MM.1S (cell line): ENCODE measurements at regions not wholly inside any gene's neighbourhood (a gene's known extent, or its start where the extent isn't known, plus 50 kb on each side); places are given as distances from the start of the nearest gene placed in this dataset.

Experiments
- DNase-seq: peaks from one replicate; pipeline ENCODE4 v3.0.0-alpha.2; 2015
- H2AFZ ChIP-seq: fragments of 300-600 bp; sonication (generic); 2 replicates; pipeline ENCODE4 v1.6.0; 2016; ENCODE audit warnings: antibody characterized with exemption, low read length
- H3F3A ChIP-seq: fragments of 300-600 bp; sonication (generic); 2 replicates; pipeline ENCODE4 v1.6.1; 2016; ENCODE audit warnings: mild to moderate bottlenecking, antibody characterized with exemption, low read length, moderate library complexity, mixed read lengths; ENCODE audit not compliant: insufficient read depth
- H3K27ac ChIP-seq: fragments of 300-600 bp; sonication (generic); 2 replicates; pipeline ENCODE4 v1.5.1; 2016; ENCODE audit warnings: mild to moderate bottlenecking, low read length
- H3K27me3 ChIP-seq: fragments of 300-600 bp; sonication (generic); replicated peaks from 2 replicates; pipeline ENCODE4 v1.6.0; 2016; ENCODE audit warnings: low read length; ENCODE audit not compliant: insufficient read depth
- H3K36me3 ChIP-seq: fragments of 300-600 bp; sonication (generic); replicated peaks from 2 replicates; pipeline ENCODE4 v1.6.1; 2016; ENCODE audit warnings: mild to moderate bottlenecking, low read length, mixed read lengths; ENCODE audit not compliant: insufficient read depth
- H3K4me1 ChIP-seq: fragments of 300-600 bp; sonication (generic); 2 replicates; pipeline ENCODE4 v1.6.1; 2016; ENCODE audit warnings: low read length, mixed read lengths
- H3K4me2 ChIP-seq: fragments of 300-600 bp; sonication (generic); 2 replicates; pipeline ENCODE4 v1.6.0; 2016; ENCODE audit warnings: low read depth, low read length
- H3K4me3 ChIP-seq: fragments of 300-600 bp; sonication (generic); 2 replicates; pipeline ENCODE4 v1.5.1; 2016; ENCODE audit warnings: low read length, mixed read lengths
- H3K79me2 ChIP-seq: fragments of 300-600 bp; sonication (generic); 2 replicates; pipeline ENCODE4 v1.6.1; 2016; ENCODE audit warnings: mixed run types, low read length, mixed read lengths
- H3K9ac ChIP-seq: fragments of 300-600 bp; sonication (generic); 2 replicates; pipeline ENCODE4 v1.6.1; 2016; ENCODE audit warnings: low read length, mixed read lengths
- H3K9me2 ChIP-seq: fragments of 300-600 bp; sonication (generic); replicated peaks from 2 replicates; pipeline ENCODE4 v1.6.1; 2016; ENCODE audit warnings: mild to moderate bottlenecking, low read length, mixed read lengths; ENCODE audit not compliant: insufficient read depth
- H3K9me3 ChIP-seq: fragments of 300-600 bp; sonication (generic); replicated peaks from 2 replicates; pipeline ENCODE4 v1.6.1; 2016; ENCODE audit warnings: mild to moderate bottlenecking, low read length, mixed read lengths; ENCODE audit not compliant: insufficient read depth
- H4K20me1 ChIP-seq: fragments of 300-600 bp; sonication (generic); 2 replicates; pipeline ENCODE4 v1.6.1; 2016; ENCODE audit warnings: mild to moderate bottlenecking, low read length, moderate library complexity, mixed read lengths; ENCODE audit not compliant: insufficient read depth
- CTCF ChIP-seq: fragments of 300-600 bp; sonication (generic); IDR thresholded peaks from 2 replicates; pipeline ENCODE4 v1.5.1; 2016; ENCODE audit warnings: antibody characterized with exemption, low read length, mixed read lengths
- EZH2 ChIP-seq: fragments of 300-600 bp; sonication (generic); optimal IDR thresholded peaks from 2 replicates; pipeline ENCODE3; 2017; ENCODE audit warnings: low read depth, mild to moderate bottlenecking, antibody characterized with exemption, low read length, mixed read lengths
- EZH2phosphoT487 ChIP-seq: fragments of 300-600 bp; sonication (generic); IDR thresholded peaks from 2 replicates; pipeline ENCODE4 v1.6.1; 2018; ENCODE audit warnings: antibody characterized with exemption, low read length

DNA sequence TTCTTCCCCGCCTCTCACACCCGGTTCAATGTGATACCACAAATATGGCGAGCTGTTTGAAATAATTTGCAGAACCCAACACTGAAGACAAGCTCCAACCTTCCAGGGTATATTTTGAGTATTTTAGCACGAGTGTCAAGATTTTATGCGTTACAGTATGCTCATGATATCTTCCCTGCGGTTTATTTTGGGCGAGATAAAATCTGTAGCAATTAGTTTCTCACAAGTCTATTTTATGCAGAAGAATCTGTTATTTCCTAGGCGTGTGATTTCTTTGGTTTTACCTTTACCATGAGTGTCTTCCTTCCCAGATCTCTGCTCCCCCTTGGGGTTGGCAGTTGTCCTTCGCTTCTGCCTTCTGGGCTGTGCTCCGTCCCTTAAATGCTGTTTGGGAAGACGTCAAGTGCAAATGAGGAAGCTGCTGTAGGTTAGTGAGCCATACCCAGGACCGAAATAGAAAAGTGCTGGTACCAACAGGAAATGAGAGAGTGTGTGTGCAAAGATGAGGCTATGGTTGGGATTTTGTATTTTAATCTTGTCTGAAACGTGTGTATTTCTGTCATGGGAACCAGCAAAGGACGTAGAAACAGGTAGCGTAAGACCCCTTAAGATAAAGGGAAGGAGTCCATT, 299.8 kb downstream of the KLF6 start:
- Histone ChIP-seq H3K4me3 (no peak overlapping the region), H3K9ac (no peak overlapping the region), H3K27me3 (no peaks in the 10 kb centered on the region), H3K79me2 (no peaks in the 10 kb centered on the region), H3K9me3 (no peaks in the 10 kb centered on the region), H3K36me3 (no peaks in the 10 kb centered on the region), H3K27ac (no peak overlapping the region), H3F3A (no peaks in the 10 kb centered on the region), H3K4me1 (no peaks in the 10 kb centered on the region), H3K4me2 (no peak overlapping the region), H3K9me2 (no peaks in the 10 kb centered on the region), H2AFZ (no peak overlapping the region), H4K20me1 (no peaks in the 10 kb centered on the region)
- no peak for TF ChIP-seq EZH2phosphoT487
- TF ChIP-seq CTCF, result no peak
- TF ChIP-seq EZH2, result no peak
- no peak for DNase-seq

GRCh38 chr10:3484306-3485056, 300.5 kb downstream of the KLF6 start:
- no peak for TF ChIP-seq EZH2phosphoT487
- TF ChIP-seq EZH2, result no peak
- TF ChIP-seq CTCF, result no peak
- Histone ChIP-seq H3F3A (no peaks in the 10 kb centered on the region), H3K4me2 (no peak overlapping the region), H3K4me1 (no peaks in the 10 kb centered on the region), H3K27me3 (no peaks in the 10 kb centered on the region), H3K79me2 (no peaks in the 10 kb centered on the region), H2AFZ (no peak overlapping the region), H3K27ac (no peak overlapping the region), H3K9me2 (no peaks in the 10 kb centered on the region), H3K9me3 (no peaks in the 10 kb centered on the region), H3K9ac (no peak overlapping the region), H3K4me3 (no peak overlapping the region), H3K36me3 (no peaks in the 10 kb centered on the region), H4K20me1 (no peaks in the 10 kb centered on the region)
- no peak for DNase-seq

DNA sequence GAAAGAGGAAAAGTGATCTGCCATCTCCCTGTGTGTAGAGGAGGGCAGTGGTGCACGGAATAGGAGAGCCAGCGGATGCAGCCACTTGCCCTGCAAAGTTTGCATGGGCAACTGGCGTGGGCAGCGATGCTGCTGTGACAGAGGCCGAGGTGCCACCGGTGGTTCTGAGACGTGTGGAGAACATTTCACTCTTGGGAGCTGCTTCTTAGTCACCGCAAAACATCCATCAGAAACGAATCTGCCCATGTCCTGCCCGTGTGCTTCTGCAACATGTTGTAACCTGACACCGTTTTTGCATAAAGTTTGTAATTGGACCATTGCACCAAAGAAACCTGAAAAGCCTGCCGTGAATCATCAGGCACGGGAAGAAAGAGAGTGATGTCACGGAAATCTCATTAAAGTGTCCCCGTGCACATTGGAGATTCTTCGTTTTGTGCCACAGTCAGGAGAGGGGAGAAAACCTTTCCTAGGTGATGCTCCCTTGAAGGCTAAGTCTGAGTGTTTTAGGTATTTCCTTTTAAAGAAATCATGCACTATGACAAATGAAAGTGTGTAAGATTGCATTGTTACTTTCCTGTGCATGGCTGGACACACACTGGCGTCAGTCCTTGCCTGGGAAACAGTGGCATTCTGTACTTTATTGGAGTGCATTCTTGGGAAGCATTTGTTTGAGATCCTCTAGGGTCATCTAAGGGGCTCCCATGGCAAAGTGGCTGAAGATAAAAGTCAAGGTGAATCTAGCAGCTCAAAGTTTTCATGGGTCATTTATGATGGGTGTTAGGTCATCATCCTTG, 302.6 kb downstream of the KLF6 start:
- Histone ChIP-seq H3K4me1 (no peaks in the 10 kb centered on the region; the same call in 1 of the 2 replicates), H3K4me3 (no peak overlapping the region), H3K36me3 (no peaks in the 10 kb centered on the region), H3K27me3 (no peaks in the 10 kb centered on the region), H3K9ac (no peak overlapping the region), H3K9me3 (no peaks in the 10 kb centered on the region), H4K20me1 (no peaks in the 10 kb centered on the region), H3F3A (no peaks in the 10 kb centered on the region), H3K9me2 (no peaks in the 10 kb centered on the region), H3K27ac (no peak overlapping the region), H3K4me2 (no peak overlapping the region), H3K79me2 (no peaks in the 10 kb centered on the region), H2AFZ (no peak overlapping the region)
- TF ChIP-seq EZH2phosphoT487 (no peak), CTCF (no peak), EZH2 (no peak)
- DNase-seq, result no peak
